Suprapubic skin (tissue), 4 donors: ENCODE measurements at regions not wholly inside any gene's neighbourhood (a gene's known extent, or its start where the extent isn't known, plus 50 kb on each side); places are given as distances from the start of the nearest gene placed in this dataset.

Experiments
- DNase-seq, 2 donors: peaks; one replicate each; pipeline ENCODE4 v3.0.0-alpha.2; 2019; ENCODE audit warnings: low spot score in 2 of 2
- H3K27ac ChIP-seq: fragments of 200-600 bp; sonication (generic); one replicate; pipeline ENCODE4 v1.5.1; 2019
- H3K27me3 ChIP-seq: fragments of 200-600 bp; sonication (generic); one replicate; pipeline ENCODE4 v1.5.1; 2019
- H3K36me3 ChIP-seq: fragments of 200-600 bp; sonication (generic); one replicate; pipeline ENCODE4 v1.5.1; 2019
- H3K4me1 ChIP-seq: fragments of 200-600 bp; sonication (generic); one replicate; pipeline ENCODE4 v1.5.1; 2019
- H3K4me3 ChIP-seq: fragments of 200-600 bp; sonication (generic); one replicate; pipeline ENCODE4 v1.5.1; 2019; ENCODE audit warnings: mild to moderate bottlenecking
- H3K9me3 ChIP-seq: fragments of 200-600 bp; sonication (generic); one replicate; pipeline ENCODE4 v1.5.1; 2019
- CTCF ChIP-seq, 2 donors: fragments of 200-600 bp in 1 of 2; fragments of 450-650 bp in 1 of 2; sonication (generic) in 1 of 2; IDR thresholded peaks; one replicate each; pipeline ENCODE4 v1.5.1; 2016 to 2019; ENCODE audit warnings: antibody characterized with exemption in 2 of 2, mild to moderate bottlenecking in 1 of 2, moderate library complexity in 1 of 2
- EP300 ChIP-seq: sonication (generic); formaldehyde crosslinking; IDR thresholded peaks from one replicate; pipeline ENCODE4 v1.6.1; 2017; ENCODE audit warnings: antibody characterized with exemption
- POLR2A ChIP-seq, 2 donors: fragments of 450-650 bp; IDR thresholded peaks; one replicate each; pipeline ENCODE4 v1.6.1; 2017; ENCODE audit warnings: antibody characterized with exemption in 2 of 2, mild to moderate bottlenecking in 2 of 2, moderate library complexity in 2 of 2
- POLR2AphosphoS5 ChIP-seq, 3 donors: sonication (generic); formaldehyde crosslinking; IDR thresholded peaks; one replicate each; pipeline ENCODE4 v1.6.1; 2017; ENCODE audit warnings: antibody characterized with exemption in 3 of 3
- WGBS: methylation state at CpG from one replicate; pipeline ENCODE4 v1.1.5; 2018; 5-methylcytosine and 5-hydroxymethylcytosine counted together

- Histone ChIP-seq H3K4me1 (no peaks in the 10 kb centered on the region), H3K36me3 (no peaks in the 10 kb centered on the region), H3K27me3 (no peaks in the 10 kb centered on the region), H3K4me3 (no peak overlapping the region), H3K9me3 (no peaks in the 10 kb centered on the region), H3K27ac (no peak overlapping the region)
- TF ChIP-seq POLR2AphosphoS5 (IDR thresholded peaks at IDR 0.05), result no peak
- TF ChIP-seq CTCF (IDR thresholded peaks at IDR 0.05), result no peak
- TF ChIP-seq POLR2A (IDR thresholded peaks at IDR 0.05), result no peak
- no peak for TF ChIP-seq EP300
- 67% methylated on average over 4 of the region's 4 CpGs for WGBS
- DNase-seq, result no peak
These were observed 493.9 kb downstream of the ZIC1 start for GRCh38 chr3:147903026-147903425.

GRCh38 chr3:147904421-147904820 lies 495.3 kb downstream of the ZIC1 start:
- Histone ChIP-seq H3K9me3 (no peaks in the 10 kb centered on the region), H3K4me3 (no peak overlapping the region), H3K36me3 (no peaks in the 10 kb centered on the region), H3K4me1 (no peaks in the 10 kb centered on the region), H3K27ac (no peak overlapping the region), H3K27me3 (no peaks in the 10 kb centered on the region)
- WGBS, result 96% methylated on average over 3 of the region's 3 CpGs
- no peak for DNase-seq
- TF ChIP-seq EP300, result no peak

GRCh38 chr3:147906285-147906684 lies 497.1 kb downstream of the ZIC1 start:
- Histone ChIP-seq H3K27me3 (no peaks in the 10 kb centered on the region), H3K9me3 (no peaks in the 10 kb centered on the region), H3K4me3 (no peak overlapping the region), H3K4me1 (no peaks in the 10 kb centered on the region), H3K36me3 (no peaks in the 10 kb centered on the region), H3K27ac (no peak overlapping the region)
- DNase-seq, result no peak
- TF ChIP-seq EP300 (no peak), CTCF (IDR thresholded peaks at IDR 0.05) (no peak), POLR2AphosphoS5 (IDR thresholded peaks at IDR 0.05) (no peak), POLR2A (IDR thresholded peaks at IDR 0.05) (no peak)
- 38% methylated on average over 2 of the region's 2 CpGs for whole genome bisulfite sequencing

DNA sequence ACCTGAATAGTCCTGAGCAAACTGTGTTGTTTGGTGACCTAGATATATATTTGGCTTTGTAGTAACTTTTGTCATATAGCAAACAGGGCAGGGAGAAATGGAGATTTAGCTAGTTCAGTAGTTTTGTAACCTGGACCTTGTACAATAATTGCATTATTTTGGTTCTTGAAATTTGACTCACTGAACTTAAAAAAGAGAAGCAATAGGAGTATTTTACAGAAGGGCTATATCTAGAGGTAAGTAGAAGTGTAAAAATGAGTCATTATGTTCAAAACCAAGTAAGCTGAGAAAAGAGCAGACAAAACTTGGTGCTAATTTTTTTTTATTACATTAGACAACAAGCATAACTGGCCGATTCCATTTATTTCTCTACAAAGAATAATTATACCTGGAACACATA lies 505.4 kb downstream of the ZIC1 start:
- H3K4me3 ChIP-seq, result no peak overlapping the region
- no peaks in the 10 kb centered on the region for H3K36me3 ChIP-seq
- no peaks in the 10 kb centered on the region for H3K27me3 ChIP-seq
- 93% methylated on average over 1 of the region's 1 CpG for WGBS
- H3K9me3 ChIP-seq, result no peaks in the 10 kb centered on the region
- DNase-seq, result no peak
- H3K27ac ChIP-seq, result no peak overlapping the region
- TF ChIP-seq POLR2A (IDR thresholded peaks at IDR 0.05), result no peak
- no peak for TF ChIP-seq EP300
- TF ChIP-seq CTCF (IDR thresholded peaks at IDR 0.05), result no peak
- no peak for TF ChIP-seq POLR2AphosphoS5 (IDR thresholded peaks at IDR 0.05)
- no peaks in the 10 kb centered on the region for H3K4me1 ChIP-seq

GRCh38 chr3:147915057-147915456 lies 505.9 kb downstream of the ZIC1 start:
- Histone ChIP-seq H3K4me1 (no peaks in the 10 kb centered on the region), H3K27me3 (no peaks in the 10 kb centered on the region), H3K9me3 (no peaks in the 10 kb centered on the region), H3K27ac (no peak overlapping the region), H3K36me3 (no peaks in the 10 kb centered on the region), H3K4me3 (no peak overlapping the region)
- 71% methylated on average over 5 of the region's 5 CpGs for WGBS
- TF ChIP-seq CTCF (IDR thresholded peaks at IDR 0.05) (no peak), POLR2AphosphoS5 (IDR thresholded peaks at IDR 0.05) (no peak)
- no peak for DNase-seq

DNA sequence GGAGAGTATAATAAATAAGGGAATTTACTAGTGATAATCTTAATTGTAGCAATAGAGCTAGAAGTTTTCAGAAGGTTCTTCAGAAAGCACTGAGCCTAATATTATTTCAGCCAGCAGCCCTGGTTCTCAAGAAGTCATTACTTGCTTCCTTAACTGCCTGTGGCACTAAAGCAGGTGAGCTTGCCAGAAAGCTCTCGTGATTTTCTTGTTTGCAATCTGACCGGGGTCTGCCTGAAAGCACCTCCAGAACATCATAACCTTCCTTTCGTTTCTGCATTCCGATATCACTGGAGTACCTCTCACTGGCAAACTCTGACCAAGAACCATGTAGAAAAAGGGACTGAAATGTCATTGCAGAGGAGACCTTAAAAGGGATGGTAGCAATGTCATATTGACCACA lies 510.3 kb downstream of the ZIC1 start:
- WGBS, result 65% methylated on average over 4 of the region's 4 CpGs
- no peak overlapping the region for H3K4me3 ChIP-seq

More for the DNA sequence above, 510.3 kb downstream of the ZIC1 start:
- Histone ChIP-seq H3K9me3 (no peaks in the 10 kb centered on the region), H3K4me1 (no peaks in the 10 kb centered on the region), H3K36me3 (no peaks in the 10 kb centered on the region), H3K27me3 (no peaks in the 10 kb centered on the region), H3K27ac (no peak overlapping the region)
- DNase-seq, result no peak
- TF ChIP-seq CTCF (IDR thresholded peaks at IDR 0.05), result no peak
- TF ChIP-seq EP300, result no peak
- no peak for TF ChIP-seq POLR2AphosphoS5 (IDR thresholded peaks at IDR 0.05)
- TF ChIP-seq POLR2A (IDR thresholded peaks at IDR 0.05), result no peak
